ENCODE measurements at regions not wholly inside any gene's neighbourhood (a gene's known extent, or its start where the extent isn't known, plus 50 kb on each side); places are given as distances from the start of the nearest gene placed in this dataset.

DNA sequence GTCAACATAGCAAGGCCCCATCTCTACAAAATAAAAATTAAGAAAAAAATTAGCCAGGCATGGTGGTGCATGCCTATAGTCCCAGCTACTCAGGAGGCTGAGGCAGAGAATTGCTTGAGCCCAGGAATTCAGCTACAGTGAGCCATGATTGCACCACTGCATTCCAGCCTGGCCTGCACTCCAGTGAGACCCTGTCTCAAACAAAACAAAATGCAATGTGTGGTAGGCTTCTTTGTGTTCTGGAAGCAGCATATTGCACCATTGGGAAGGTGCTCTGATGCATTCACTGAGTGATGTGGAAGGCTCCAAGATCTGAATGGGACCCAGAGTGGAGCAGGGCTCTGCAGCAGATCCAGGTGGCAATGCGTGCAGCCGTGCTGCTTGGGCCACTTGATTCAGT lies 99.6 kb upstream of the COG2 start:
- intact Hi-C loops (cut with DNase I): no loop called here
- Histone ChIP-seq H3K4me1 (no peaks in the 10 kb centered on the region), H3K9me3 (no peaks in the 10 kb centered on the region), H3K27me3 (no peaks in the 10 kb centered on the region), H3K27ac (no peak overlapping the region), H3K4me3 (no peak overlapping the region), H3K36me3 (no peaks in the 10 kb centered on the region)
- 95% methylated on average over 2 of the region's 2 CpGs for WGBS (ENCODE audit: insufficient coverage, low coverage, low lambda C conversion rate, missing lambda C conversion rate)
- ATAC-seq (no peak), DNase-seq (no peak)
- TF ChIP-seq POLR2A (IDR thresholded peaks at IDR 0.05): no peak
- TF ChIP-seq, protein P1, sequence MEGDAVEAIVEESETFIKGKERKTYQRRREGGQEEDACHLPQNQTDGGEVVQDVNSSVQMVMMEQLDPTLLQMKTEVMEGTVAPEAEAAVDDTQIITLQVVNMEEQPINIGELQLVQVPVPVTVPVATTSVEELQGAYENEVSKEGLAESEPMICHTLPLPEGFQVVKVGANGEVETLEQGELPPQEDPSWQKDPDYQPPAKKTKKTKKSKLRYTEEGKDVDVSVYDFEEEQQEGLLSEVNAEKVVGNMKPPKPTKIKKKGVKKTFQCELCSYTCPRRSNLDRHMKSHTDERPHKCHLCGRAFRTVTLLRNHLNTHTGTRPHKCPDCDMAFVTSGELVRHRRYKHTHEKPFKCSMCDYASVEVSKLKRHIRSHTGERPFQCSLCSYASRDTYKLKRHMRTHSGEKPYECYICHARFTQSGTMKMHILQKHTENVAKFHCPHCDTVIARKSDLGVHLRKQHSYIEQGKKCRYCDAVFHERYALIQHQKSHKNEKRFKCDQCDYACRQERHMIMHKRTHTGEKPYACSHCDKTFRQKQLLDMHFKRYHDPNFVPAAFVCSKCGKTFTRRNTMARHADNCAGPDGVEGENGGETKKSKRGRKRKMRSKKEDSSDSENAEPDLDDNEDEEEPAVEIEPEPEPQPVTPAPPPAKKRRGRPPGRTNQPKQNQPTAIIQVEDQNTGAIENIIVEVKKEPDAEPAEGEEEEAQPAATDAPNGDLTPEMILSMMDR (IDR thresholded peaks at IDR 0.05): no peak

DNA sequence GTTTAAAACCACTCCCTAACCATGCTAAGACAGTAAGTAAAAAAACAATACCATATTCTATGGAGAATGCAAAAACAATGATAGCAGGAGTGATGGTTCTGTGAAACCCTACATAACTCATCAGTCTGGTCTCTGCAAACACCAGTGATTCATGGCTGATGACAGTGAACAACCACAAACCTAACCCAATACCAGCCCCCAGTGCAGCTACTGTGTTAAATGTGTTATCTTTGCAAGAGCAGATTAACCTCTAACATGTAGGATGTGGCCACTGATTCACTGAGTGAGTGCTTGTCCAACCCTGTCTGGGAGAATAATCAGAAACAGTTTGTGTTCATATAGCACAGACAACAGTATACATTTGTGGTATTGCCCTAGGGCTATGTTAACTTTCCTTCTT lies 100.2 kb upstream of the COG2 start:
- Histone ChIP-seq H3K4me1 (no peaks in the 10 kb centered on the region), H3K27me3 (no peaks in the 10 kb centered on the region), H3K27ac (no peak overlapping the region), H3K4me3 (no peak overlapping the region), H3K9me3 (no peaks in the 10 kb centered on the region), H3K36me3 (no peaks in the 10 kb centered on the region)
- intact Hi-C loops (cut with DNase I): no loop called here
- ATAC-seq (no peak), DNase-seq (no peak)
- TF ChIP-seq POLR2A (IDR thresholded peaks at IDR 0.05): no peak
- TF ChIP-seq, protein P1 (IDR thresholded peaks at IDR 0.05): no peak

DNA sequence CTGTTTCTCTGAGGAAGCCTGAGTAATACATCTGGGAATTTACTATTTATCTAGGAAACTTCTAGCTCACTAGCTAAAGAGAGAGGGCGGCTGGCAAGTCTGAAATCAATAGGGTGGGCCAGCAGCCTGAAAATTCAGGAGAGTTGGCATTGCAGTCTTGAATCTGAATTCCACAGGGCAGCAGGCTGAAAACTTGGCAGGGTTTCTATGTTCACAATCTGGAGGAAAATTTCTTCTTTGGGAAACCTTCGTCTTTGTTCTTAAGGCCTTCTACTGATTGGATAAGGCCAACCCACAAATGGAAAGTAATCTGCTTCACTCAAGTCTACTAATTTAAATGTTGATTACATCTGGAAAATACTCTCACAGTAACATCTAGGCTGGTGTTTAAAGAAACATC lies 101.0 kb upstream of the COG2 start:
- Histone ChIP-seq H3K36me3 (no peaks in the 10 kb centered on the region), H3K4me3 (no peak overlapping the region), H3K27ac (no peak overlapping the region), H3K9me3 (no peaks in the 10 kb centered on the region), H3K27me3 (no peaks in the 10 kb centered on the region), H3K4me1 (no peaks in the 10 kb centered on the region)
- no peak for TF ChIP-seq POLR2A (IDR thresholded peaks at IDR 0.05)
- TF ChIP-seq, protein P1 (IDR thresholded peaks at IDR 0.05): no peak
- DNase-seq (no peak), ATAC-seq (no peak)
- 83% methylated on average over 2 of the region's 2 CpGs for WGBS (ENCODE audit: insufficient coverage, low coverage, low lambda C conversion rate, missing lambda C conversion rate)
- intact Hi-C loops (cut with DNase I): no loop called here

DNA sequence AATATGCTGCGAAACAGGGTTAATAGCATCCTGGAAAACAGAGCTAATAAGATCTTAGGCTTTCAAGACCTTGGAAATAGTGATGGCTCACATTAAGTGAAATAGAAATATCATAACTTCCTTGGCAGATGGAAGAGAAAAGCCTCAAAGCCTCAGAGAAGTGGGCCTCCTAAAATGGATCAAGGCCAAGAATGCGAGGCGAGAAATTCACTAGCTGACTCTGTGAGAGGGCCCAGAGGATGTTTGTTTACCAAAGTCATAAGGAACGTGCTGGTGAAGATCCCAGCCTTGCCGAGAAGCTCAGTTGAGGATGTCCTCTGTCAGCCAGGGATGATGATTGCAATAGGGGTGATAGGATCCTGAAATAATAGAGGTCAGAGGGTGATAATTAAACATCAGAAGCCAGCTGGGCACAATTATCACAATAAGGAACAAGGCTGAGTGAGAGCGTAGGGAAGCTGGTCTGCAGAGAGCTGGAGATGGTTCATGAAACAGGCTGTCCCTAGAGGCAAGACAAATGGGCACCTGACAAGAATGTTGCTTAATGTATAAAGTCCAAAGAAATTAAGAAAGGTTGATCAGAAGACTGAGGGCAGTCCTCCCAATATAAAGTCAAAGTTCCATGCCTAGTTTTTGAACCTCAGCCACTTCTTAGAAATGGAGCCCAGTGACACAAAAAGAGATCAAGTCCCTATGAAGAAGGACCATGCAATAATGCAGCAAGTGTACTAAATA lies 101.7 kb upstream of the COG2 start:
- TF ChIP-seq, protein P1 (IDR thresholded peaks at IDR 0.05): no peak
- TF ChIP-seq POLR2A (IDR thresholded peaks at IDR 0.05): no peak
- WGBS (ENCODE audit: insufficient coverage, low coverage, low lambda C conversion rate, missing lambda C conversion rate): 77% methylated on average over 6 of the region's 6 CpGs

DNA sequence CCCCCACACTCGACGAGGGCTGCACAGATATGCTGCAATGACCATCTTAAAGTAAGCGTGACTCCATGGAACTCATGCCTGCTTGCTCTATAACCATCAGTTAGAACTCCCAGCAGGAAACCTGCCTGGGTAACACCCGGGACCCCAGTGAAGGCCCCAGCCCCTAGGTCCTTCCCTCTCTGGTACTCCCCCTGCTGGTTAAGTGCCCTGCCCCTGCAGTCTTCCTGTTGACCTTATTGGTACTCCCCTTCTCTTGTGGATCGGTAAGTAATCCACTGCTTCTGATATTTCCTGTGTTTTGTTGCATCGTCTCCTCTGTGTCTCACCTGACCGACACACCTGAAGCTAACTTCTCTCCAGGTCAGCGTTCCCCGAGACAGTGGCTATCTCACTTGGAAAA lies 104.8 kb upstream of the COG2 start:
- Histone ChIP-seq H3K4me3 (no peak overlapping the region), H3K36me3 (no peaks in the 10 kb centered on the region), H3K4me1 (no peaks in the 10 kb centered on the region), H3K9me3 (no peaks in the 10 kb centered on the region), H3K27me3 (no peaks in the 10 kb centered on the region), H3K27ac (no peak overlapping the region)
- intact Hi-C loops (cut with DNase I): no loop called here
- ATAC-seq: no peak
- no peak for DNase-seq
- TF ChIP-seq, protein P1 (IDR thresholded peaks at IDR 0.05): no peak
- no peak for TF ChIP-seq POLR2A (IDR thresholded peaks at IDR 0.05)
- WGBS (ENCODE audit: insufficient coverage, low coverage, low lambda C conversion rate, missing lambda C conversion rate): 61% methylated on average over 4 of the region's 9 CpGs

More for the DNA sequence above, 101.7 kb upstream of the COG2 start:
- intact Hi-C loops (cut with DNase I): no loop called here
- H3K4me1 ChIP-seq: no peaks in the 10 kb centered on the region
- no peak overlapping the region for H3K4me3 ChIP-seq
- no peaks in the 10 kb centered on the region for H3K36me3 ChIP-seq
- H3K9me3 ChIP-seq: no peaks in the 10 kb centered on the region
- DNase-seq (no peak), ATAC-seq (no peak)
- H3K27ac ChIP-seq: no peak overlapping the region
- H3K27me3 ChIP-seq: no peaks in the 10 kb centered on the region
